ENCODE measurements at regions not wholly inside any gene's neighbourhood (a gene's known extent, or its start where the extent isn't known, plus 50 kb on each side); places are given as distances from the start of the nearest gene placed in this dataset.
A peak's percentile ranks its signal among the peaks of the same experiment; 100 is the strongest.
"Not testable (repeated sequence)": the region's sequence is repeated elsewhere in the genome, so short reads cannot be mapped to it uniquely, and the experiment has no call there.

GRCh38 chr3:72161285-72161684 is 376.3 kb upstream of the PROK2 start:
- DNase-seq (ENCODE audit: low read depth): not testable (repeated sequence)

- DNase-seq (ENCODE audit: low read depth): no peak
These were observed 375.4 kb upstream of the PROK2 start for GRCh38 chr3:72160351-72160750.

DNA sequence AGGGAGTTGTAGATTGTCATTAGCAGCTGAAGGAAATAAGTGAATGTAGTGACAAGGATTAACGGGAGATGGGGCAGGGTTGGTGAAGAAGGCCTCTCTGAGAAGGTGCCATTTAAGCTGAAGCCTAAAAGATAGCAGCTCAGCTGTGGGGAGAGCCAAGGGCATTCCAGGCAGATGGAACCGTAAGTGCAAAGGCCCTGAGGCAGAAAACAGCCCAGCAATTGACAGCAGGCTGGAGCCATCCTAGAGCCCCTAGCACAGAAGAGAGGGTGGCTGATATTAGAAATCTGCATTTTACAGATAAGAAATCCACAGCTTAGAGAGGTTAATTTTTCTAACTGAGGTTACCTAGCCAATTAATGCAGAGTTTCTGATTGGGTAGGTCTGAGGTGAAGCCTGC is 374.5 kb upstream of the PROK2 start:
- DNase-seq (ENCODE audit: low read depth): no peak

GRCh38 chr3:72158639-72159326 is 373.8 kb upstream of the PROK2 start:
- no peak for DNase-seq (ENCODE audit: low read depth)

DNA sequence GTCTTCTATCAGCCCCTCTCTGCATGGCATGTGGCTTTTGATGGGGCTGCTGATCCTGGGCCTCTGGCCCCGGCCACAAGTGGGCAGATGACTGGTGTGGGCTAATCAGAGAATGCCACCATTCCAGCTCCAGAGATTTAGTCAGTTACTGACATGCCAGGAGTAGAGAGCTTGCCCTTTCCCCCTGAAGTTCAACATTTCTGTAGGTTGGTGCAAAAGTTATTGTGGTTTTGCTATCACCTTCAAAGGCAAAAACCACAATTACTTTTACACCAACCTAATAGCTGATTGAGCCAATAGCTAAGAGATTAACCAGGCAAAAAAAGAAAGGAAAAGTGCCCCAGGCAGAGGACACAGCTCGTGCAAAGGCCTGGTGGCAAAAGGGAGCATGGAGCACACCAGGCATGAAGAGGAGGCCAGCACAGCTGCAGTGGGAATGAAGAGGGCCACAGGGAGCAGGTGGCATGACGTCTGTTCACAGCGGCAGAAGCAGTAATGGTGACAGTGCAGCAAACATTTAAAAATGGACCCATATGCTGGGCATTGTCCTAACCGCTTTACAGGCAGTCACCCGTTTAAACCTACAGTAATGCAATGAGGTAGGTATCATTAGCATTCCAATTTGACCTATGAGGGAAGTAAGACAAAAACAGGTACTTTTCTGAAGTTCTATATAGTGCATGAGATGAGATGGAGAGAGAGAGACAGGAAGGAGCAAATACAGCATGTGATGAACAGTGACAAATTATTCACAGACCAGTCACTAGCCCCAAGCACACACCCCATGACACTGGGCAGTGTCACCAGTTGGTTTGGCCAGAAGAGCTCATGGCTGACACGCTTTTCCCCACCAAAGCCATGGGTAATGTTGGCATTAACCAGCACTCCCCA is 373.0 kb upstream of the PROK2 start:
- no peak for DNase-seq (ENCODE audit: low read depth)

- DNase-seq (ENCODE audit: low read depth): peak; percentile 57
These were observed 370.6 kb upstream of the PROK2 start for GRCh38 chr3:72155391-72156064.

DNA sequence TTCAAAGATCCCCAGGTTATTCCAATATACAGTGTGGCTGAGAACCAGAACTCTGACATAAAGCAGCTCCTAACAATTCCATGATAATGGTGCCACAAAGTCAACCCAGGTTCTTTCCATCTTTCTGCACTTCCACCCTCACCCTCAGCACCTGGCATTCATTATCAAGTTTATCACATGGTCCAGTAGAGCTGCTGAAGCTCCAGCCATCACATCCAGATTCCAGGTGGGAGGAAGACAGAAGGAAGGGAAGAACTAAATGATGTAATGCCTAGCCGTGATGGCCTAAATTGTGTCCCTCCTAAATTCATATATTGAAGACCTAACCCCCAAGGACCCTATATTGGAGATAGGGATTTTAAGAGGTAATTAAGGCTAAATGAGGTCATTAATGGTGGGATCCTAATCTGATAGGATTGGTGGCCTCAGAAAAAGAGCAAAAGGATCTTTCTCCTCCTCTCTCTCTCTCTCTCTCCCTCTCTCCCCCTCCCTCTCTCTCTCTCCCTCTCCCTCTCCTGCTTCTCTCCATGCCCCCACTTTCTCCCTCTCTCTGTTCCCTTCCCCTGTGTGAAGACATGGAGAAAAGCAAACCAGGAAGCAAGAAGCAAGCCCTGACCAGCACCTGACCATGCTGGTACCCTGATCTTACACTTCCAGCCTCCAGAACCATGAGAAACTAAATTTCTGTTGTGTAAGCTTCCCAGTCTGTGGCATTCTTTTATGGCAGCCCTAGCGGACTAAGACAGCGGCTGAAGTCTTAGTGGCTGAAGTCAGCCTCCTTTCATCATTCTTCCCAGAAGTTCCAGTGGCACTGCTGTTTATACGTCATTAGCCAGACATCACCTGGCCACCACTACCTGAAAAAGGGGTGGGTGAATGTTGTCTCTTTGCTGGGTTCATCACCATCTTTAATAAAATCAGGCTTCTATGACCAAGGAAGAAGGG is 369.7 kb upstream of the PROK2 start:
- no peak for DNase-seq (ENCODE audit: low read depth)

- no peak for DNase-seq (ENCODE audit: low read depth)
These were observed 368.7 kb upstream of the PROK2 start for GRCh38 chr3:72153477-72154314.

DNA sequence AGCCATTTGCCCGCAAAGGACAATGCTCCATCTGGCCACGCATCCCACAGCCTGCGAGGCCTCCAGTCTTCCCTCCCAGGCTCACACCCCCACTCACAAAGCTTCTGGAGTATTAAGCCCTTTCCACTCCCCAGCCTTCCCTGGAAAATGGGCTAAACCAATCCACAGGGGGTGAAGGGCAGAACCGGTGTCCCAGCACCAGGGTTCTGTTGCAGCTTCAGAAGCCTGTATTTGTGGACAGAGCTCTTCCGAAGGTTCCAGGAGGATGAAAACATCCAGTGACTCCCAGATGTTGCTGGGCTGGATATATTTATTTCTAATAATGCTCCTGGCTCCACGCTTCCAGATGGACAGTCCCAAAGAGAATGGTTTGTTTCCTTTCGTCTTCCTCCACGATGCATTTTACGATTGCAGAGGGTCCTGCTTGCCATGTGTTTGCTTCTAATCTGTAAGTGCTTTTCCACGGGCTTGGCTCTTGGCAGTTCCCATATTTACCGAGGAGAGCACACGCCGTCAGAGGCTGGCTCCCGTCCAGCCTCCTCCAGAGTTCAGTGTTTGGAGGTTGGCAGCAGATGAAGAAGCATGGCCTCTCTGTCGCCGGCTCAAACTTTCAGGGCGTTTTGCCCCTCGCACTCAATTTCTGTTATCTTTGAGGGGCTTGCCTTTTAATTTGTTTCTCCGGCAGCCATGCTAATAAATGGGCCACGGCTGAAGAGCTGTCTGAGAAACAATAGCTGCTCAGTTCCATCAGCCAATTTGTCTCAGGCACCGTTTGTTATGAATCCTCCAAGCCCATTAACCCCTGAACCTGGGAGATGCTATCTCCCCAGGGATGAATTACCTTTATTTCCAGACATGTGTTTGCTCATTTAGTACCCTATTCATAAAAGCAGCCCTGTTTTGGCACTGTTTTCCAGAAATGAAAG is 367.9 kb upstream of the PROK2 start:
- peak; percentile 31 for DNase-seq (ENCODE audit: low read depth)

- no peak for DNase-seq (ENCODE audit: low read depth)
These were observed 366.7 kb upstream of the PROK2 start for GRCh38 chr3:72151465-72152238.

GRCh38 chr3:72150634-72151412 is 365.9 kb upstream of the PROK2 start:
- DNase-seq (ENCODE audit: low read depth): peak; percentile 64

DNA sequence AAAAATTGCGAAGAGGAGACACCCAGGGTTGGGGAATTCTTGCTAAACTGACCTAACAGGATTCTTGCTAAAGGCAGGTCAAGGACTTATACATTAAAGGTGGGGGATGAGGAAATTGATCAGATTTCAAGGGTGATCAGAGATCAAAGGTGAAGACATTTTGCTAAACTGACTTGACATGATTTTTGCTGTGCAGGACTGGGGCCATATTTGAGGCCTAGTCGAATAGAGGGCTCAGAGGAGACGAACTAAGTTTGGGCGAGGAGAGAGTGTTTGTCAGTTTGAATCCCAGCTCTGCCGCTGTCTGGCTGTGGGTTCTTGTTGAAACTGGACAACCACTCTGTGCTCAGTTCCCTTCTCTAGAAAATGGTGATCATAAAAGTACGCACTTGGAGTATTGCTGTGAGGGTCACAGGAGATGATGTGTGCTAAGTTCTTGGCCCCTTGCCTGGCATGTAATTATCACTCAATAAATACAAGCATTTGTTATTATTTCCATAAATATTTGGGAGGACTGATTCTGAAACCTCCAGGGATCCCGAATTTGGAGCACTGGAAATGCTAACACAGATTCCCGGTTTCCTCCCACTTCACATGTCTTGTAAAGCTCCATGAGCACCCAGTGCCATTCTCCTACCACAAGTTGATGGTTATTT is 364.8 kb upstream of the PROK2 start:
- no peak for DNase-seq (ENCODE audit: low read depth)

GRCh38 chr3:72147600-72147999 is 362.7 kb upstream of the PROK2 start:
- DNase-seq (ENCODE audit: low read depth): no peak

GRCh38 chr3:72145506-72146380 is 360.8 kb upstream of the PROK2 start:
- DNase-seq (ENCODE audit: low read depth): no peak

- no peak for DNase-seq (ENCODE audit: low read depth)
These were observed 360.0 kb upstream of the PROK2 start for GRCh38 chr3:72144773-72145505.

All from renal cortical epithelial cell (primary cell).